ENCODE measurements at regions not wholly inside any gene's neighbourhood (a gene's known extent, or its start where the extent isn't known, plus 50 kb on each side); places are given as distances from the start of the nearest gene placed in this dataset.

DNA sequence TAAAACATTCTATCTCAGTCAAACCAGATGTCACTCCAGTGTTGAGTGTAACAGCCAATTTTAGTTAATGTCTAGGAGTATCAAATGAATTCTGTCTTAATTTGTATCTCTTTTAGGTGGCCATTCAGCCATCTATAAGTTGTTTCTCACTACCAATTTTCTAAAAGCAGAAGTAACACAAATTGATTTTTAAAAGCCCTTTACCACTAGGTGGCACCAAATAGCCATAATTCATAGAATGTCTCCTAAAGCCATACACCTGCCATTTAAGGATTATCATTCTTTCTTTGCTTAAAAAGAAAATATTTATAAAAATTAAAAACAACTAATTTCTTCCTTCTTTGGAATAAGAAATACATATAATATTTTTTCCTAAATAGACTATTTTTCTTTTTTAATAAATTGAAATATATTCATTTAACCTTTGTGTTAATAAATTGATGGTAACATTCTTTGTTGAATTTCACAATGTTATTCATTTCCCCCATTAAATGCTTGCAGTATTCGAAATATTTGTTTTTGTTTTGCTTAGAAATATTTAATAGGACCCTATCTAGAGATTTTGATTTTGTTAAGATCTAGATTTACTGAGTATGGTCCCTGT lies 107.8 kb upstream of the PPP1R3A start (continued):
- TF ChIP-seq SETDB1 (CRISPR knock-in tag; IDR thresholded peaks at IDR 0.05; ENCODE audit: borderline replicate concordance): no peak
- TF ChIP-seq POGK (CRISPR knock-in tag; conservative IDR thresholded peaks at IDR 0.05): no peak
- no peak for TF ChIP-seq ZNF33B (CRISPR knock-in tag; IDR thresholded peaks at IDR 0.05)
- no peak for TF ChIP-seq ZNF775 (CRISPR knock-in tag; IDR thresholded peaks at IDR 0.05; ENCODE audit: borderline replicate concordance)

DNA sequence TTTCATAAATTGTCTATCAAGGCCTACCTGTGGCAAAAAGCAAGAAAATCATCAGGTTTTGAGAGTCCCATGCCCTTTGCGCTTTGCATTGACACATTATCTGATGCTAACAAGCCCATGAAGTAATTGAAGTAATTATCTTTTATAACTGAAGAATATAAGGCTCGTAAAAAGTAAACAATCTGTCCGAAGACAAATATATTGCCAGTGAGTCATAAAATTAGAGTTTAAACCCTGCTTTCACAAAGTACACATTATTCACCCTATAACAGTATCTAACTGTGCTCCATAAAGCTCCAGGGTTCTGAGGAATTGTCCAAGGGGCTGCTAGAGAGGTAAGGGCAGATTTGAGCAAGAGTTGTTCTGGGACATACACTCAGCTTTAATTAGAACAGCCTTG lies 102.3 kb upstream of the PPP1R3A start:
- no peak overlapping the region for H3K4me2 ChIP-seq (ENCODE audit: low read depth, low read length)
- TF ChIP-seq ZMYM2 (CRISPR knock-in tag; IDR thresholded peaks at IDR 0.05) (no peak), NAIF1 (CRISPR knock-in tag; IDR thresholded peaks at IDR 0.05; ENCODE audit: borderline replicate concordance) (no peak), HBP1 (CRISPR knock-in tag; IDR thresholded peaks at IDR 0.05; ENCODE audit: low read depth) (no peak), REPIN1 (CRISPR knock-in tag; IDR thresholded peaks at IDR 0.05; ENCODE audit: borderline replicate concordance, low read depth) (no peak), STAG1 (CRISPR knock-in tag; IDR thresholded peaks at IDR 0.05) (no peak), SSRP1 (CRISPR knock-in tag; IDR thresholded peaks at IDR 0.05) (no peak), RFXANK (CRISPR knock-in tag; IDR thresholded peaks at IDR 0.05) (no peak), RELA (CRISPR knock-in tag; IDR thresholded peaks at IDR 0.05) (no peak), ZBTB34 (CRISPR knock-in tag; IDR thresholded peaks at IDR 0.05) (no peak), MEIS2 (CRISPR knock-in tag; IDR thresholded peaks at IDR 0.05) (no peak), ZBTB7A (CRISPR knock-in tag; IDR thresholded peaks at IDR 0.05) (no peak)
- TF ChIP-seq, protein P1, sequence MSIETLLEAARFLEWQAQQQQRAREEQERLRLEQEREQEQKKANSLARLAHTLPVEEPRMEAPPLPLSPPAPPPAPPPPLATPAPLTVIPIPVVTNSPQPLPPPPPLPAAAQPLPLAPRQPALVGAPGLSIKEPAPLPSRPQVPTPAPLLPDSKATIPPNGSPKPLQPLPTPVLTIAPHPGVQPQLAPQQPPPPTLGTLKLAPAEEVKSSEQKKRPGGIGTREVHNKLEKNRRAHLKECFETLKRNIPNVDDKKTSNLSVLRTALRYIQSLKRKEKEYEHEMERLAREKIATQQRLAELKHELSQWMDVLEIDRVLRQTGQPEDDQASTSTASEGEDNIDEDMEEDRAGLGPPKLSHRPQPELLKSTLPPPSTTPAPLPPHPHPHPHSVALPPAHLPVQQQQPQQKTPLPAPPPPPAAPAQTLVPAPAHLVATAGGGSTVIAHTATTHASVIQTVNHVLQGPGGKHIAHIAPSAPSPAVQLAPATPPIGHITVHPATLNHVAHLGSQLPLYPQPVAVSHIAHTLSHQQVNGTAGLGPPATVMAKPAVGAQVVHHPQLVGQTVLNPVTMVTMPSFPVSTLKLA (IDR thresholded peaks at IDR 0.05): no peak
- TF ChIP-seq, protein P2, sequence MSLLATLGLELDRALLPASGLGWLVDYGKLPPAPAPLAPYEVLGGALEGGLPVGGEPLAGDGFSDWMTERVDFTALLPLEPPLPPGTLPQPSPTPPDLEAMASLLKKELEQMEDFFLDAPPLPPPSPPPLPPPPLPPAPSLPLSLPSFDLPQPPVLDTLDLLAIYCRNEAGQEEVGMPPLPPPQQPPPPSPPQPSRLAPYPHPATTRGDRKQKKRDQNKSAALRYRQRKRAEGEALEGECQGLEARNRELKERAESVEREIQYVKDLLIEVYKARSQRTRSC (CRISPR knock-in tag; IDR thresholded peaks at IDR 0.05; ENCODE audit: low read depth): no peak
- TF ChIP-seq, protein P3, sequence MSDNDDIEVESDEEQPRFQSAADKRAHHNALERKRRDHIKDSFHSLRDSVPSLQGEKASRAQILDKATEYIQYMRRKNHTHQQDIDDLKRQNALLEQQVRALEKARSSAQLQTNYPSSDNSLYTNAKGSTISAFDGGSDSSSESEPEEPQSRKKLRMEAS (IDR thresholded peaks at IDR 0.05): no peak

More for the DNA sequence above, 102.3 kb upstream of the PPP1R3A start:
- no peaks in the 10 kb centered on the region for H3K4me1 ChIP-seq (ENCODE audit: insufficient read depth, low read length)
- in situ Hi-C loops (cut with HindIII; ENCODE audit: extremely low pct_ligation_motif_present, low pct_unique_long_range_greater_than_20kb) (no loop called here), intact Hi-C loops (cut with micrococcal nuclease; ENCODE audit: unreplicated experiment) (loop anchor here (5.0 kb wide), 1 partner anchor 196 kb away; no protein-coding TSS in a partner anchor)
- H2AFZ ChIP-seq (ENCODE audit: low read length): no peak overlapping the region
- H3K27me3 ChIP-seq (ENCODE audit: control insufficient read depth in 1 of 2, insufficient read depth in 2 of 2, low read length in 2 of 2): no peaks in the 10 kb centered on the region
- ChIA-PET CTCF (ENCODE audit: low intra/inter-chr PET ratio, low total read pairs) (no interaction called here), POLR2A (no interaction called here)
- no peak for DNase-seq (ENCODE audit: low spot score)
- no peaks in the 10 kb centered on the region for H3K79me2 ChIP-seq (ENCODE audit: insufficient read depth, low read length)
- no peak overlapping the region for H3K4me3 ChIP-seq (replicated peaks in 1 of 3; ENCODE audit: insufficient read depth in 1 of 3, low read depth in 2 of 3, low read length in 3 of 3)
- no TSS peak for BruUV-seq (replicated peaks)
- no peak for FAIRE-seq
- no peak overlapping the region for H3K9ac ChIP-seq (ENCODE audit: insufficient read depth, low read depth, low read length)
- ATAC-seq: no peak
- 1% methylated on average over 3 of the region's 3 CpGs for WGBS (ENCODE audit: low lambda C conversion rate)
- no peaks in the 10 kb centered on the region for H3K9me3 ChIP-seq (ENCODE audit: low read length)
- no peak overlapping the region for H3K27ac ChIP-seq (ENCODE audit: extremely low read length, insufficient read depth, low read length)
- no peaks in the 10 kb centered on the region for H4K20me1 ChIP-seq (ENCODE audit: insufficient read depth, low read length)
- H3K36me3 ChIP-seq (replicated peaks in 1 of 2; ENCODE audit: control insufficient read depth in 1 of 2, insufficient read depth in 2 of 2, low read length in 2 of 2): no peaks in the 10 kb centered on the region
